WTC11 (cell line): ENCODE measurements at regions not wholly inside any gene's neighbourhood (a gene's known extent, or its start where the extent isn't known, plus 50 kb on each side); places are given as distances from the start of the nearest gene placed in this dataset.

Experiments used
- ATAC-seq: fragments of 200-7000 bp; cut with Tn5 transposase; 2 replicates; pipeline ENCODE4 v1.10.0; 2021; ENCODE audit warnings: mild to moderate bottlenecking, moderate library complexity
- CTCF ChIA-PET: fragments of 300-600 bp; sonication (Branson Sonifier 250); formaldehyde crosslinking; loops from one replicate; lab custom pipeline; 2021; ENCODE audit warnings: antibody characterized with exemption; lab: Charles Lee
- POLR2A ChIA-PET: fragments of 350-600 bp; sonication (Branson Sonifier 250); formaldehyde crosslinking; loops from one replicate; lab custom pipeline; 2021; ENCODE audit warnings: antibody characterized with exemption; lab: Charles Lee
- DNase-seq: peaks from one replicate; pipeline ENCODE4 v3.0.0; 2021; ENCODE audit warnings: low spot score
- H3K27ac Mint-ChIP-seq: 2 replicates; pipeline ENCODE4 v1.8.0; 2021; ENCODE audit warnings: mixed read lengths
- H3K27me3 Mint-ChIP-seq: 2 replicates; pipeline ENCODE4 v1.8.0; 2021; ENCODE audit warnings: low read depth, mild to moderate bottlenecking, moderate library complexity, mixed read lengths
- H3K36me3 Mint-ChIP-seq: 2 replicates; pipeline ENCODE4 v1.8.0; 2021; ENCODE audit warnings: mixed read lengths
- H3K4me1 Mint-ChIP-seq: 2 replicates; pipeline ENCODE4 v1.8.0; 2022; ENCODE audit warnings: mixed read lengths
- H3K4me3 Mint-ChIP-seq: 2 replicates; pipeline ENCODE4 v1.8.0; 2021; ENCODE audit warnings: mild to moderate bottlenecking, moderate library complexity, mixed read lengths
- H3K9me3 Mint-ChIP-seq: 2 replicates; pipeline ENCODE4 v1.8.0; 2021; ENCODE audit warnings: mixed read lengths
- AR ChIP-seq: fragments of 250-450 bp; sonication (Bioruptor Pico); IDR thresholded peaks from 2 replicates; pipeline ENCODE4 v1.9.0; 2021; ENCODE audit warnings: mild to moderate bottlenecking
- CDX4 ChIP-seq: fragments of 250-450 bp; sonication (Bioruptor Pico); IDR thresholded peaks from 2 replicates; pipeline ENCODE4 v1.9.0; 2021; ENCODE audit warnings: moderate library complexity, mild to moderate bottlenecking, inconsistent platforms, borderline replicate concordance
- ETV6 ChIP-seq: sonication (generic); formaldehyde crosslinking; IDR thresholded peaks from 2 replicates; pipeline ENCODE4 v1.8.1; 2022; ENCODE audit warnings: mild to moderate bottlenecking, missing genetic modification reagents
- FOXJ3 ChIP-seq: sonication (generic); formaldehyde crosslinking; IDR thresholded peaks from 2 replicates; pipeline ENCODE4 v1.9.0; 2021; ENCODE audit warnings: missing genetic modification reagents, mild to moderate bottlenecking, borderline replicate concordance
- IRF2 ChIP-seq: sonication (generic); formaldehyde crosslinking; IDR thresholded peaks from 2 replicates; pipeline ENCODE4 v1.8.0; 2022; ENCODE audit warnings: low read depth, missing genetic modification reagents, borderline replicate concordance
- KAT7 ChIP-seq: sonication (generic); formaldehyde crosslinking; IDR thresholded peaks from 2 replicates; pipeline ENCODE4 v1.8.1; 2023; ENCODE audit warnings: missing genetic modification reagents, mild to moderate bottlenecking, borderline replicate concordance
- NR3C1 ChIP-seq: sonication (generic); formaldehyde crosslinking; conservative IDR thresholded peaks from 2 replicates; pipeline ENCODE4 v1.8.1; 2023; ENCODE audit warnings: low read depth, mild to moderate bottlenecking, missing genetic modification reagents
- RORB ChIP-seq: fragments of 250-450 bp; sonication (Bioruptor Pico); IDR thresholded peaks from 2 replicates; pipeline ENCODE4 v1.9.0; 2021; ENCODE audit warnings: mild to moderate bottlenecking
- SMAD3 ChIP-seq: sonication (generic); formaldehyde crosslinking; IDR thresholded peaks from 2 replicates; pipeline ENCODE4 v1.8.0; 2022; ENCODE audit warnings: missing genetic modification reagents, mild to moderate bottlenecking, borderline replicate concordance
- SP1 ChIP-seq: sonication (generic); formaldehyde crosslinking; conservative IDR thresholded peaks from 2 replicates; pipeline ENCODE4 v1.8.1; 2022; ENCODE audit warnings: missing genetic modification reagents
- STAT6 ChIP-seq: sonication (generic); formaldehyde crosslinking; conservative IDR thresholded peaks from 2 replicates; pipeline ENCODE4 v1.8.1; 2023; ENCODE audit warnings: mild to moderate bottlenecking, low read depth, missing genetic modification reagents, moderate library complexity
- ZNF121 ChIP-seq: sonication (generic); formaldehyde crosslinking; IDR thresholded peaks from 2 replicates; pipeline ENCODE4 v1.8.0; 2023; ENCODE audit warnings: missing genetic modification reagents
- ZNF138 ChIP-seq: sonication (generic); formaldehyde crosslinking; conservative IDR thresholded peaks from 2 replicates; pipeline ENCODE4 v1.8.1; 2022; ENCODE audit warnings: mild to moderate bottlenecking, moderate library complexity, missing genetic modification reagents
- ZNF263 ChIP-seq: sonication (generic); formaldehyde crosslinking; IDR thresholded peaks from 2 replicates; pipeline ENCODE4 v1.8.1; 2022; ENCODE audit warnings: low read depth, mild to moderate bottlenecking, moderate library complexity, missing genetic modification reagents
- ZNF671 ChIP-seq: fragments of 250-450 bp; sonication (Bioruptor Pico); IDR thresholded peaks from 2 replicates; pipeline ENCODE4 v1.8.0; 2021; ENCODE audit warnings: mild to moderate bottlenecking
- TF ChIP-seq, protein P1 (sequence below): sonication (generic); formaldehyde crosslinking; IDR thresholded peaks from 2 replicates; pipeline ENCODE4 v1.8.0; 2023; ENCODE audit warnings: mild to moderate bottlenecking, missing genetic modification reagents

- TF ChIP-seq, protein P1, sequence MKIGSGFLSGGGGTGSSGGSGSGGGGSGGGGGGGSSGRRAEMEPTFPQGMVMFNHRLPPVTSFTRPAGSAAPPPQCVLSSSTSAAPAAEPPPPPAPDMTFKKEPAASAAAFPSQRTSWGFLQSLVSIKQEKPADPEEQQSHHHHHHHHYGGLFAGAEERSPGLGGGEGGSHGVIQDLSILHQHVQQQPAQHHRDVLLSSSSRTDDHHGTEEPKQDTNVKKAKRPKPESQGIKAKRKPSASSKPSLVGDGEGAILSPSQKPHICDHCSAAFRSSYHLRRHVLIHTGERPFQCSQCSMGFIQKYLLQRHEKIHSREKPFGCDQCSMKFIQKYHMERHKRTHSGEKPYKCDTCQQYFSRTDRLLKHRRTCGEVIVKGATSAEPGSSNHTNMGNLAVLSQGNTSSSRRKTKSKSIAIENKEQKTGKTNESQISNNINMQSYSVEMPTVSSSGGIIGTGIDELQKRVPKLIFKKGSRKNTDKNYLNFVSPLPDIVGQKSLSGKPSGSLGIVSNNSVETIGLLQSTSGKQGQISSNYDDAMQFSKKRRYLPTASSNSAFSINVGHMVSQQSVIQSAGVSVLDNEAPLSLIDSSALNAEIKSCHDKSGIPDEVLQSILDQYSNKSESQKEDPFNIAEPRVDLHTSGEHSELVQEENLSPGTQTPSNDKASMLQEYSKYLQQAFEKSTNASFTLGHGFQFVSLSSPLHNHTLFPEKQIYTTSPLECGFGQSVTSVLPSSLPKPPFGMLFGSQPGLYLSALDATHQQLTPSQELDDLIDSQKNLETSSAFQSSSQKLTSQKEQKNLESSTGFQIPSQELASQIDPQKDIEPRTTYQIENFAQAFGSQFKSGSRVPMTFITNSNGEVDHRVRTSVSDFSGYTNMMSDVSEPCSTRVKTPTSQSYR = no peak
- TF ChIP-seq CDX4 (CRISPR knock-in tag) = no peak
Measured at GRCh38 chr3:3556078-3556477, 243.2 kb upstream of the LRRN1 start (continued).

DNA sequence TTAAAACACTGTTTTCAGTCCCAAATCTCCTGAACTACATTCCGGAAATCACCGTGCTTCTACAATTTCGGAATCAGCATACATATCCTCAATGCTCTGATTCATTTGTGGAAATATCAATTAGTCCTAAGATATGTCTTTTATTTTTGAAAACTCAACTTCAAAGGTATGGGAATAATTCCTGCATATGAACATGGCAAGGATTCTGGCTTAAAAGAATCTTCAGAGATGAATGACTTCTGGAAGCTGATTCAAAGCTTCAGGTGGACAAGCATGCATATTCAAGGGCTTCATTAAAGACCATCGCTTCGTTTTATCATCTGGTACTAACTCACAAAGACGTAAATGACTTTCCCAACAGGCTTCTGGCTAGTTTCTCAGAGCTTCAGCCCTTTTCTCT, 246.0 kb upstream of the LRRN1 start:
- H3K9me3 Mint-ChIP-seq = peaks cover 50% of the 10 kb centered on the region
- H3K4me3 Mint-ChIP-seq = no peak overlapping the region
- ChIA-PET POLR2A (no interaction called here), CTCF (no interaction called here)
- TF ChIP-seq RORB (CRISPR knock-in tag) = no peak
- TF ChIP-seq AR (CRISPR knock-in tag) = no peak
- no peak for TF ChIP-seq KAT7
- TF ChIP-seq SP1 = no peak
- TF ChIP-seq FOXJ3 (CRISPR knock-in tag) = no peak
- TF ChIP-seq ZNF263 (CRISPR knock-in tag) = no peak
- no peak for TF ChIP-seq ZNF138 (CRISPR knock-in tag)
- no peak for TF ChIP-seq ETV6 (CRISPR knock-in tag)
- no peak for TF ChIP-seq STAT6 (CRISPR knock-in tag)
- TF ChIP-seq ZNF671 (CRISPR knock-in tag) = no peak
- no peak for TF ChIP-seq ZNF121 (CRISPR knock-in tag)
- ATAC-seq (no peak), DNase-seq (no peak)
- H3K27me3 Mint-ChIP-seq = no peaks in the 10 kb centered on the region; the same call in 1 of the 2 replicates
- no peaks in the 10 kb centered on the region for H3K4me1 Mint-ChIP-seq
- peaks cover 15% of the 10 kb centered on the region for H3K36me3 Mint-ChIP-seq
- no peak overlapping the region for H3K27ac Mint-ChIP-seq

- no peak overlapping the region for H3K27ac Mint-ChIP-seq
- CTCF ChIA-PET = no interaction called here
Measured at GRCh38 chr3:3552761-3553160, 246.5 kb upstream of the LRRN1 start.

More at GRCh38 chr3:3552761-3553160, 246.5 kb upstream of the LRRN1 start:
- no peaks in the 10 kb centered on the region for H3K4me1 Mint-ChIP-seq
- POLR2A ChIA-PET = no interaction called here
- TF ChIP-seq IRF2 (CRISPR knock-in tag) (no peak), NR3C1 (CRISPR knock-in tag) (no peak), SMAD3 (CRISPR knock-in tag) (no peak)
- TF ChIP-seq, all 79 proteins: peak for 0
- ATAC-seq (no peak), DNase-seq (no peak)
- Mint-ChIP-seq H3K27me3 (peaks cover 3% of the 10 kb centered on the region), H3K4me3 (no peak overlapping the region), H3K9me3 (peaks cover 50% of the 10 kb centered on the region), H3K36me3 (peaks cover 11% of the 10 kb centered on the region)
